Pancreas (tissue), 10 donors: ENCODE measurements at regions not wholly inside any gene's neighbourhood (a gene's known extent, or its start where the extent isn't known, plus 50 kb on each side); places are given as distances from the start of the nearest gene placed in this dataset.
A peak's percentile ranks its signal among the peaks of the same experiment; 100 is the strongest.

Experiments
- ATAC-seq, 4 donors: fragments of 200-7000 bp; cut with Tn5 transposase; one replicate each; pipeline versions ENCODE4 v1.8.0 to v1.9.1; 2020; ENCODE audit warnings: mild to moderate bottlenecking in 4 of 4, moderate library complexity in 4 of 4
- DNase-seq, 6 donors: peaks; one replicate each; pipeline ENCODE4 v3.0.0-alpha.2; 2020
- FAIRE-seq: peaks from 2 replicates; lab custom pipeline; 2012; peaks lifted over from hg19 to GRCh38; lab: Jason Lieb, UNC
- H3K27ac ChIP-seq, 4 donors: fragments of 200-600 bp; sonication (generic); 1 replicate in 3 of 4; 2 replicates in 1 of 4; pipeline versions ENCODE4 v1.5.0 to v1.8.0; 2020
- H3K27me3 ChIP-seq, 4 donors: fragments of 200-600 bp; one replicate each; pipeline ENCODE4 v1.8.0; 2021
- H3K36me3 ChIP-seq, 3 donors: fragments of 200-600 bp; sonication (generic) in 1 of 3; one replicate each; pipeline versions ENCODE4 v1.5.0 to v1.8.0; 2020 to 2021
- H3K4me1 ChIP-seq, 3 donors: fragments of 200-600 bp; one replicate each; pipeline ENCODE4 v1.8.0; 2021
- H3K4me3 ChIP-seq, 4 donors: fragments of 200-600 bp; sonication (generic) in 2 of 4; one replicate each; pipeline versions ENCODE4 v1.5.0 to v1.8.0; 2020 to 2021
- H3K9me3 ChIP-seq, 4 donors: fragments of 200-600 bp; one replicate each; pipeline ENCODE4 v1.8.0; 2021
- whole genome bisulfite sequencing, 2 donors: extraction: QIAGEN DNeasy Blood & Tissue Kit; methylation state at CpG; one replicate each; pipeline ENCODE4 v1.1.7; 2013; 5-methylcytosine and 5-hydroxymethylcytosine counted together
- intact Hi-C, 3 donors: fragments of 100-400 bp; cut with DNase I; formaldehyde crosslinking; loops; one replicate each; pipeline versions ENCODE4 v1.11.1 to v1.14.2; 2022
- TF ChIP-seq, protein P1 (sequence below), 4 donors: fragments of 200-600 bp; sonication (generic) in 3 of 4; IDR thresholded peaks; one replicate each; pipeline versions ENCODE4 v1.5.0 to v1.8.0; 2021; ENCODE audit warnings: antibody characterized with exemption in 4 of 4
- donor health status: healthy with polysubstance abuse.
- donor health status: DM: no; HTN: no; CAD: no; lungs with moderate emphysema.
- donor health status: DM: no; HTN: no; CAD: no.
- donor health status: control.
- donor health status: control.
- donor health status: Bipolar disorder and iron deficiency.
- donor health status: DM: yes; HTN: yes; CAD: no.
- donor health status: DM: no; HTN: no; CAD: no.
- donor health status: DM: no; HTN: no; CAD: no.
- donor health status: DM: yes; HTN: yes; CAD: no.

DNA sequence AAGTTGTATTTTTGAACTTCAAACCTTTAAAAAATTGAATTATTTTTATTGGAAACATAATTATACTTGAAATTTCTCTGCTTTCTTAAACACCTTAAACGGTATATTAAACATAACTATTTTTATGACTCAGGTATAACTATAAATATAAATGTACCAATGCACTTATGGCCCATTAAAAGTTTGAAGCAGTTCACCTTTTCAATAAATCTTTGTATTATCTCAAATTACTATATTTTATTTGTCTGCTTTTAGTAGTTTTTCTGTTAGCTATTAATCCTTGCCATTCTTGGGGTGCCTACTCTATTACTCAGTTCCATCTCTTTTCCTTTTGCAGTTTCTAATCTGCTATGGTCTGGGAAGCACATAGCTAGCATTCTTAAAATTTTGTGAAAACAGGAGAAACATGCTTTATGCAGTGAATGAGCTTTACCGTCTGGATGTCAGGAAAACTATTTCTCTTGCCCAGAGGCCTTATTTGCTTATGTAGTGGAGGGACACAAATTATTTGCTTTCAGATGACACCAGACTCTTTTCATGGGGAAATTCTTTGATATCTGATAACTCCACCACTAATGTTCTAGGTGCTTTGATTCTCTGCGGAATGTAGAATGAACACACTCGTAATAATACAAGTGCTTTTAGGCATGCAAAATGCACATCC lies 378.9 kb upstream of the CITED2 start:
- ATAC-seq (no peak), DNase-seq (no peak), FAIRE-seq (no peak)
- Histone ChIP-seq H3K4me1 (peaks cover 0 to 24% (median 19%) of the 10 kb centered on the region in 3 donors), H3K27me3 (no peaks in the 10 kb centered on the region), H3K27ac (no peak overlapping the region), H3K4me3 (no peak overlapping the region), H3K36me3 (no peaks in the 10 kb centered on the region), H3K9me3 (no peaks in the 10 kb centered on the region)
- TF ChIP-seq, protein P1, sequence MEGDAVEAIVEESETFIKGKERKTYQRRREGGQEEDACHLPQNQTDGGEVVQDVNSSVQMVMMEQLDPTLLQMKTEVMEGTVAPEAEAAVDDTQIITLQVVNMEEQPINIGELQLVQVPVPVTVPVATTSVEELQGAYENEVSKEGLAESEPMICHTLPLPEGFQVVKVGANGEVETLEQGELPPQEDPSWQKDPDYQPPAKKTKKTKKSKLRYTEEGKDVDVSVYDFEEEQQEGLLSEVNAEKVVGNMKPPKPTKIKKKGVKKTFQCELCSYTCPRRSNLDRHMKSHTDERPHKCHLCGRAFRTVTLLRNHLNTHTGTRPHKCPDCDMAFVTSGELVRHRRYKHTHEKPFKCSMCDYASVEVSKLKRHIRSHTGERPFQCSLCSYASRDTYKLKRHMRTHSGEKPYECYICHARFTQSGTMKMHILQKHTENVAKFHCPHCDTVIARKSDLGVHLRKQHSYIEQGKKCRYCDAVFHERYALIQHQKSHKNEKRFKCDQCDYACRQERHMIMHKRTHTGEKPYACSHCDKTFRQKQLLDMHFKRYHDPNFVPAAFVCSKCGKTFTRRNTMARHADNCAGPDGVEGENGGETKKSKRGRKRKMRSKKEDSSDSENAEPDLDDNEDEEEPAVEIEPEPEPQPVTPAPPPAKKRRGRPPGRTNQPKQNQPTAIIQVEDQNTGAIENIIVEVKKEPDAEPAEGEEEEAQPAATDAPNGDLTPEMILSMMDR (IDR thresholded peaks at IDR 0.05) = no peak
- WGBS, 2 donors = 78 to 81% methylated on average over 4 of the region's 4 CpGs
- intact Hi-C loops = no loop called here

DNA sequence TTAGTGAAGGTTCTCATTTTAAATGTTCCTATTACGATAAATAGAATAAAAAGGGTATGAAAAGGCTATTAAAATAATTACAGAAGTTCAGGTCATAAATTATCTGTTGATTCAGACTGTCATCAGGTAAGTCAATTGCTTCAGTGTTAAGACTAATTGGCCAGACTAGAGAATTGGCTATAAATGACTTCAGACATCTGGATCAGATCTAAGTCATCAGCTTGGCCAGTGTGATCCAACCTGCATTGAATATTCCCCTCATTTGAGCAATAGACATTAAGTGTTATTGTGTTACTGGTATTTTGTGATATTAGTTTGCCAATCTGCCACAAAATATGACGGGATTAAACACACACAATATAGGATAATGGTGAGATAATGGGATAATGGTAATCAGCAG lies 377.6 kb upstream of the CITED2 start:
- ATAC-seq (no peak), DNase-seq (no peak), FAIRE-seq (no peak)
- TF ChIP-seq, protein P1 (IDR thresholded peaks at IDR 0.05) = no peak
- H3K36me3 ChIP-seq = no peaks in the 10 kb centered on the region
- H3K9me3 ChIP-seq = no peaks in the 10 kb centered on the region
- H3K27ac ChIP-seq = no peak overlapping the region
- no peak overlapping the region for H3K4me3 ChIP-seq
- no peaks in the 10 kb centered on the region for H3K27me3 ChIP-seq
- intact Hi-C loops = no loop called here
- peaks cover 0 to 24% (median 19%) of the 10 kb centered on the region in 3 donors for H3K4me1 ChIP-seq
- WGBS, 2 donors = 67 to 68% methylated on average over 2 of the region's 2 CpGs

DNA sequence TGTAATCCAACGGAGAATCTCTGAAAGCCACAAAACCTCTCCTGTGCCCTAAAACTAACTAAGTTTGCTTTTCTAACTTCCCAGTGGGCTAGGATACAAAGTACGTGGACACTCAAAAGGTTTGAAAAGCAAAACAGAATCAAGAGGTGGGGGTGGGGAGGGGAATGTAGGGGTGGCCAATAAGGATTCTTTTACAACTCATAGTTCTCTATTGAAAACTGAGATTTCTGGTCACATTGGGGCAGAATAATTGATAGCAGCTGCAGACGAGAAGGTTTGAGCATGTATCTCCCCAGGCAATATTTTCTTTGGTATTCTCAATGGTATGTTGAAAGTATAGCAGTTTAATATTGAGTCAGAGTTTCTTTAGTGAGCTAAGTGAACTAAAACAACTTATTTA lies 376.7 kb upstream of the CITED2 start:
- no peaks in the 10 kb centered on the region for H3K27me3 ChIP-seq
- 92 to 96% methylated on average over 3 of the region's 3 CpGs for WGBS, 2 donors
- no peak overlapping the region for H3K27ac ChIP-seq
- intact Hi-C loops = no loop called here
- TF ChIP-seq, protein P1 (IDR thresholded peaks at IDR 0.05) = no peak
- H3K4me3 ChIP-seq = no peak overlapping the region
- ATAC-seq = no peak
- no peaks in the 10 kb centered on the region for H3K9me3 ChIP-seq
- no peak for FAIRE-seq
- no peaks in the 10 kb centered on the region for H3K36me3 ChIP-seq
- H3K4me1 ChIP-seq = peaks cover 0 to 23% (median 19%) of the 10 kb centered on the region in 3 donors
- no peak for DNase-seq

DNA sequence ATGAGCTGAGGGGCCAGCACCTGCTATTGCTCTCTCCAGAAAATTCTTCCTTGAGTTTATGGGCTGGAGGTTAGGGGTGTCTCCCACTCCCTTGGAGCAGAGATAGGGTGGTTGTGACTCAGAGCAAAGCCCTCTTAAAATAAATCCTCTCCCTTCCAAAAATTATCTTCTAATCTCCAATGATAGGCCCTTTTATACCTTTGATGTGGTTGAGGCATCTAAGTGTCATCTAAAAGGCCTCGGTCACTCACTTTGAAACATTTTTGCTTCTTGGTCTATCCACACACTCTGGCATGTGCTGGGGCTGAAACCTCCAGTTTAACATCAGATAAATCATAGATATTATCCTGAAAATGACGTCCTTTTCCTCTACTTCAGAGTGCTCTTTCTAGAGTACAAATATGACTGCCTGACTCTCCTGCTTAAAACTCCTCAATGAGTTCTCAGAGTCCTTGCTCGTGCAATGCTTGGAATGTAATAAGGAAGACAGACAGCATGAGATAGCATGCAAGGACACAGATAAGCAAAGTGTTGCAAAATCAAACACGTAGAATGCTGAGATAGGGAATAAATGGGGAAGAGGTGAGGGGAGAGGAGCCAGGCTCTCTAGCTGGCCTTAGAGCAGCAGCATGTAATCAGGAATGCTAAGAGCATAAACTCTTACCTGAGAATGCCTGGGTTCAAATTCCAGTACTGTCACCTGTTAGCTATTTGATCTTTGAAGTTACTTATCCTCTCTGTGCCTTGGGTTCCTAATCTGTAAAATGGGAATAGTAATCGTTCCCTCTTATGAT lies 374.1 kb upstream of the CITED2 start:
- WGBS, 2 donors = 27 to 30% methylated on average over 5 of the region's 5 CpGs
- Histone ChIP-seq H3K36me3 (no peaks in the 10 kb centered on the region), H3K27me3 (no peaks in the 10 kb centered on the region), H3K4me3 (no peak overlapping the region), H3K27ac (no peak overlapping the region), H3K9me3 (no peaks in the 10 kb centered on the region), H3K4me1 (peaks cover 0 to 4% (median 0%) of the 10 kb centered on the region in 3 donors)
- ATAC-seq (peak in 3 of 4 donors; percentile 46 to 80 (median 62)), FAIRE-seq (no peak), DNase-seq (no peak)
- TF ChIP-seq, protein P1 (IDR thresholded peaks at IDR 0.05) = no peak
- intact Hi-C loops = no loop called here

DNA sequence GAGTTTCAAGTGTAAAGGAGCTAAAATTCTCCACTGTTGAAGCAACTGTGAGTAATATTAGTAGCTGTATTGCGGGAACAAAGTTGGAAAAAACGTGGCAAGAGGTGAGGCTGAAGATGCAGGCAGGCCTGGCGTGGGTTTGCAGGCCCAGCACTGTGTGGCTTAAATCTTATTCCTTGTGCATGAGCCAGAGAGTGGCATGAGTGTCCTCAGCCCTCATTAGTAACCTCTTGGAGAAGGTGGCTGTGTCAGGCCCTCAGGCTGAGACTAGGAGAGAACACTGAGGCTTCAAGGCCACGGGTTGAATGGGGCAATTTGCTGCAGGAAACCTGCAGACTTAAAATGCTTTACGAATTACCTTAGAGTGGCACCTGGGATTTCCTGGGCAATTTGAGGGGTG lies 372.7 kb upstream of the CITED2 start:
- Histone ChIP-seq H3K36me3 (no peaks in the 10 kb centered on the region), H3K9me3 (no peaks in the 10 kb centered on the region), H3K4me3 (no peak overlapping the region), H3K4me1 (peaks cover 0 to 4% (median 0%) of the 10 kb centered on the region in 3 donors), H3K27ac (no peak overlapping the region), H3K27me3 (no peaks in the 10 kb centered on the region)
- FAIRE-seq = no peak
- no peak for DNase-seq
- ATAC-seq = no peak
- TF ChIP-seq, protein P1 (IDR thresholded peaks at IDR 0.05) = no peak
- intact Hi-C loops = no loop called here
- WGBS, 2 donors = 86 to 88% methylated on average over 5 of the region's 5 CpGs
